ENCODE measurements at regions not wholly inside any gene's neighbourhood (a gene's known extent, or its start where the extent isn't known, plus 50 kb on each side); places are given as distances from the start of the nearest gene placed in this dataset.

DNA sequence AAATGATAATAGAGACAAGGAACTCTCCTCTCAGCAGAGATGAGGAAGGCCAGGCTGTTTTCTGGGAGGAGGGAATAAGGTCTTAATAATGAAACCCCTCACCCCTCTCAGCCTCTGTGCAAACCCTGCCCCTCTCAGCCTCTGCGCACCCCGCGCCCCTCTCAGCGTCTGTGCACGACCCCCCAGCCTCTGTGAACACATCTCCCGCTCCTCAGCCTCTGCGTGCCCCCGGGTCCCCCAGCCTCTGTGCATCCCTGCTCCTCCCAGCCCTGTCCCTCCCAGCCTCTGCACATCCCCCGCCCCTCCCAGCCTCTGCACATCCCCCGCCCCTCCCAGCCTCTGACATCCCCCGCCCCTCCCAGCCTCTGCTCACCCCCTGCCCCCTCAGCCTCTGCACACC lies 837.8 kb downstream of the TBC1D22A start:
- no peak for DNase-seq (ENCODE audit: low read depth)
- no peak for TF ChIP-seq CTCF (IDR thresholded peaks at IDR 0.05; ENCODE audit: insufficient read depth, low read length, severe bottlenecking)

GRCh38 chr22:47599753-47600152 lies 837.3 kb downstream of the TBC1D22A start:
- DNase-seq (ENCODE audit: low read depth) = no peak
- TF ChIP-seq CTCF (IDR thresholded peaks at IDR 0.05; ENCODE audit: insufficient read depth, low read length, severe bottlenecking) = no peak
- H3K36me3 ChIP-seq (ENCODE audit: control insufficient read depth, insufficient read depth, low read length) = no peaks in the 10 kb centered on the region
- no peak for FAIRE-seq
- H3K27me3 ChIP-seq (ENCODE audit: control insufficient read depth, insufficient read depth, low read length) = no peaks in the 10 kb centered on the region
- H3K4me3 ChIP-seq (ENCODE audit: low read depth, low read length) = no peak overlapping the region

More for the DNA sequence above, 837.8 kb downstream of the TBC1D22A start:
- H3K36me3 ChIP-seq (ENCODE audit: control insufficient read depth, insufficient read depth, low read length) = no peaks in the 10 kb centered on the region
- no peaks in the 10 kb centered on the region for H3K27me3 ChIP-seq (ENCODE audit: control insufficient read depth, insufficient read depth, low read length)
- no peak overlapping the region for H3K4me3 ChIP-seq (ENCODE audit: low read depth, low read length)
- no peak for FAIRE-seq

GRCh38 chr22:47598864-47599263 lies 836.4 kb downstream of the TBC1D22A start:
- H3K36me3 ChIP-seq (ENCODE audit: control insufficient read depth, insufficient read depth, low read length) = no peaks in the 10 kb centered on the region
- TF ChIP-seq CTCF (IDR thresholded peaks at IDR 0.05; ENCODE audit: insufficient read depth, low read length, severe bottlenecking) = no peak
- H3K27me3 ChIP-seq (ENCODE audit: control insufficient read depth, insufficient read depth, low read length) = no peaks in the 10 kb centered on the region
- H3K4me3 ChIP-seq (ENCODE audit: low read depth, low read length) = no peak overlapping the region
- FAIRE-seq (no peak), DNase-seq (ENCODE audit: low read depth) (no peak)

DNA sequence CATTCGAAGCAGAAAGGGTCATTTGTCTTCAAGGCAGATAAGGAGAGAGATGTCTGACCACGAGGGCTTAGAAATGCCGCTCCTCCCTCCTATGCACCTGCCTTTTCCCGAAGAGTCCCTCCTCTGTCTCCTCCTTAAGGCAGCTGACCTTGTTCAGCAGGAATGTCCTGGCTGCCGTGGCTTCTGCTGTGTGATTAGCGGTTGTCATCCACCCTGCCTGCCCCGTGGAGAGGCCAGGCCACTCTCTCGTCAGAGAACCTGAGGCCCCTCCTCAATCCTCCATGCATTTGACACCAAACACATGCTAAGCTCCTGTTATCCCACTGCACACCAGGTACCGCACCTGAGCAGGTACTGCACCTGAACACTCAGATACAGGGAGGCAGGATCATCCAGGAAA lies 834.6 kb downstream of the TBC1D22A start:
- DNase-seq (ENCODE audit: low read depth) (no peak), FAIRE-seq (no peak)
- TF ChIP-seq CTCF (IDR thresholded peaks at IDR 0.05; ENCODE audit: insufficient read depth, low read length, severe bottlenecking) = no peak
- Histone ChIP-seq H3K36me3 (ENCODE audit: control insufficient read depth, insufficient read depth, low read length) (no peaks in the 10 kb centered on the region), H3K27me3 (ENCODE audit: control insufficient read depth, insufficient read depth, low read length) (no peaks in the 10 kb centered on the region), H3K4me3 (ENCODE audit: low read depth, low read length) (no peak overlapping the region)

GRCh38 chr22:47596176-47596690 lies 833.8 kb downstream of the TBC1D22A start:
- Histone ChIP-seq H3K27me3 (ENCODE audit: control insufficient read depth, insufficient read depth, low read length) (no peaks in the 10 kb centered on the region), H3K36me3 (ENCODE audit: control insufficient read depth, insufficient read depth, low read length) (no peaks in the 10 kb centered on the region), H3K4me3 (ENCODE audit: low read depth, low read length) (no peak overlapping the region)
- no peak for TF ChIP-seq CTCF (IDR thresholded peaks at IDR 0.05; ENCODE audit: insufficient read depth, low read length, severe bottlenecking)
- FAIRE-seq (no peak), DNase-seq (ENCODE audit: low read depth) (no peak)

DNA sequence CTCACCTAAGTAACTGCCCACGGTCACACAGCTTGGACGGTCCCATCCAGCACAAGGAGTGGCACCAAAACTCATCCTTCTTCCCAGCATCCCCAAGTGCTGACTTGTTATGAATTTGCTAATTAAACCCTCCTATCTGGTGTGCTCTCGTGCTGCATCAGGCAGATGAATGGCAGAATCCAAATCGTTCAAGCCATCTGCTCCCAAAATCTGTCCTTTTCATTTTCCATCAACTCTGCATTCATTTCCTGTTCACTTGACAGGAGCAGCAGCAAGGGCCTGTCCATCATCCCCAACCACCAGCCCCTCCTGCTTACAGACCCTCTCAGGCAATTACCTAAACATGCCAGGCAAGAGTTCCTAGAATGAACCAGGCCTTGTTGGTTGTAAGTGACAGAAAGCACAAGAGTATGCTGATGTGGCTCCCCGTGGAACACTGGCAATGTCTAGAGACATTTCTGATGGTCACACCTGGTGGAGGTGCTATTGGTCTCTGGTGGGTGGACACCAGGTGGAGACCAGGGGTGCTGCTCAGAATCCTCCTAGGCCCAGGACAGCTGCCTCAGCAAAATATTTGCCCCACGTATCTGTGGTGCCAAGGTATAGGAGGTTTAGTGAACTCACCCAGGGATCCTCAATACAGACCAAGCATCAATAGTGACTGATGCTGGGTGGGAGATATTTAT lies 832.5 kb downstream of the TBC1D22A start:
- no peak for DNase-seq (ENCODE audit: low read depth)
- no peak for FAIRE-seq
- Histone ChIP-seq H3K4me3 (ENCODE audit: low read depth, low read length) (no peak overlapping the region), H3K27me3 (ENCODE audit: control insufficient read depth, insufficient read depth, low read length) (no peaks in the 10 kb centered on the region), H3K36me3 (ENCODE audit: control insufficient read depth, insufficient read depth, low read length) (no peaks in the 10 kb centered on the region)
- no peak for TF ChIP-seq CTCF (IDR thresholded peaks at IDR 0.05; ENCODE audit: insufficient read depth, low read length, severe bottlenecking)

Measured in bronchial epithelial cell (primary cell).